Breast epithelium (tissue), 3 donors: ENCODE measurements at regions not wholly inside any gene's neighbourhood (a gene's known extent, or its start where the extent isn't known, plus 50 kb on each side); places are given as distances from the start of the nearest gene placed in this dataset.

Experiments used
- POLR2A ChIP-seq: fragments of 450-650 bp; IDR thresholded peaks from one replicate; pipeline ENCODE4 v1.6.1; 2016; ENCODE audit warnings: antibody characterized with exemption, mild to moderate bottlenecking, moderate library complexity
- POLR2AphosphoS5 ChIP-seq, 3 donors: sonication (generic); formaldehyde crosslinking; IDR thresholded peaks; one replicate each; pipeline ENCODE4 v1.6.1; 2017; ENCODE audit warnings: antibody characterized with exemption in 3 of 3
- TF ChIP-seq, protein P1 (sequence below), 3 donors: fragments of 450-650 bp; IDR thresholded peaks; one replicate each; pipeline ENCODE4 v1.5.1; 2016 to 2017; ENCODE audit warnings: antibody characterized with exemption in 3 of 3, mild to moderate bottlenecking in 3 of 3, moderate library complexity in 3 of 3

DNA sequence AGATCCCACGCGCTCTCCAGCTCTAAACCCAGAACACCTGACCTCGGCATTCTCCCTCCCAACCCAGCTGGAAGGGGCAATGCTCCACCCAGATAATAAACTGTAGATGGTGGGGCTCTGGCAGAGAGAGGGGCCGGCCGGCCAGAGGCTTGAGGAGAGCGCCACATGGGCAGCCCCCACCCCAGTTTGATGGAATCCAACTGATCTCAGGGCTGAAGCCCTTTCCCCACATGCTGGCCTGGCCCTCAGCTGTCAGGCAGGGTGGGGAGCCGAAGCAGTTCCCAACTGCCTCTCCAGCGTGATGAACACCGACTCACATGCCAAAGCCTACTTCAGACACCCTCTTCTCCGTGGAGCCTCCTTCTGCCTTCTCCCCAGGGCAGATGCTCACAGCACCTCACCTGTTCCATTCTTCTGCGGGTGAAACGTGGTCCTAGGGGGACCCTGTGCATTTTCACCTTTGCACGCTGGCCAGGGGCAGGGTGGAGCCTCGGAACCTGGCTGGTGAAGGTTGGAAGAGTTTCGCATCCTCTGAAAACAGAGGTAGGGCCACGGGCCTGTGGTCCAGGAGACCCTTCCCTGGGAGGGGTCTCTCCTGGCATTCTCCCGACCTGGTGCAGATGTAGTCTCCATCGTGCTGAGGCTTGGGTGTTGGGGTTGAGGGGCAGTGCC, 65.7 kb upstream of the ZNF469 start:
- TF ChIP-seq, protein P1, sequence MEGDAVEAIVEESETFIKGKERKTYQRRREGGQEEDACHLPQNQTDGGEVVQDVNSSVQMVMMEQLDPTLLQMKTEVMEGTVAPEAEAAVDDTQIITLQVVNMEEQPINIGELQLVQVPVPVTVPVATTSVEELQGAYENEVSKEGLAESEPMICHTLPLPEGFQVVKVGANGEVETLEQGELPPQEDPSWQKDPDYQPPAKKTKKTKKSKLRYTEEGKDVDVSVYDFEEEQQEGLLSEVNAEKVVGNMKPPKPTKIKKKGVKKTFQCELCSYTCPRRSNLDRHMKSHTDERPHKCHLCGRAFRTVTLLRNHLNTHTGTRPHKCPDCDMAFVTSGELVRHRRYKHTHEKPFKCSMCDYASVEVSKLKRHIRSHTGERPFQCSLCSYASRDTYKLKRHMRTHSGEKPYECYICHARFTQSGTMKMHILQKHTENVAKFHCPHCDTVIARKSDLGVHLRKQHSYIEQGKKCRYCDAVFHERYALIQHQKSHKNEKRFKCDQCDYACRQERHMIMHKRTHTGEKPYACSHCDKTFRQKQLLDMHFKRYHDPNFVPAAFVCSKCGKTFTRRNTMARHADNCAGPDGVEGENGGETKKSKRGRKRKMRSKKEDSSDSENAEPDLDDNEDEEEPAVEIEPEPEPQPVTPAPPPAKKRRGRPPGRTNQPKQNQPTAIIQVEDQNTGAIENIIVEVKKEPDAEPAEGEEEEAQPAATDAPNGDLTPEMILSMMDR (IDR thresholded peaks at IDR 0.05) = no peak
- no peak for TF ChIP-seq POLR2A
- no peak for TF ChIP-seq POLR2AphosphoS5 (IDR thresholded peaks at IDR 0.05)
